HG03565 (cell line): ENCODE measurements at regions not wholly inside any gene's neighbourhood (a gene's known extent, or its start where the extent isn't known, plus 50 kb on each side); places are given as distances from the start of the nearest gene placed in this dataset.
"Not testable (repeated sequence)": the region's sequence is repeated elsewhere in the genome, so short reads cannot be mapped to it uniquely, and the experiment has no call there.

Source experiments
- ATAC-seq: cut with Tn5 transposase; IDR thresholded peaks from one replicate; pipeline ENCODE4 v1.9.1; 2021; ENCODE audit warnings: mild to moderate bottlenecking, moderate library complexity; ENCODE audit not compliant: unreplicated experiment

DNA sequence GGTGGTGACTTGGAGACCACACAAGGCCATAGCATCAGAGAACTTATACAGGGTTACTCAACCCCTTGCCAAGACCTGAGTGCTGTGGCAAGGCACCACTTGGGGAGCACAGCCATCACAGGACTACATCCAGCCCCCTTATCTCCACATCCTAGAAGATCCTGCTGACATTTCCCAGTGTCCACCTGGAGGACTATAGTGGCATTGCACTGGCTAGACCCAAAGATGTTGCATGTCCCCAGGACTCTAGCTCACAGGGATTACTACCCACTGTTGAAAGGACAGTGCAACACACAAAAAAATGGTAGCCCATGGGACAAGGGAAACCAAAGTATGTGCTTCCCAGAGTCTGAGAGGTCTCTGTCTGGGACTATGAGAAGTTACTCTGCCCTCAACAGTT lies 411.1 kb upstream of the NUDT12 start:
- ATAC-seq: no peak

DNA sequence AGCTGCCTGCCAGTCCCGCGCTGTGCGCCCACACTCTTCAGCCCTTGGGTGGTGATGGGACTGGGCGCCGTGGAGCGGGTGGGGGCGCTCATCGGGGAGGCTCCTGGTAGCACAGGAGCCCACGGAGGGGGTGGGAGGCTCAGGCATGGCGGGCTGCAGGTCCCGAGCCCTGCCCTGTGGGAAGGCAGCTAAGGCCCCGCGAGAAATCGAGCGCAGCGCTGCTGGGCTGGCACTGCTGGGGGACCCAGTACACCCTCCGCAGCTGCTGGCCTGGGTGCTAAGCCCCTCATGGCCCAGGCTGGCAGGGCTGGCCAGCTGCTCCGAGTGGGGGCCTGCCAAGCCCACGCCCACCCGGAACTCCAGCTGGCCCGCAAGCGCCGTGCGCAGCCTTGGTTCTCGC lies 403.7 kb upstream of the NUDT12 start:
- ATAC-seq: not testable (repeated sequence)

DNA sequence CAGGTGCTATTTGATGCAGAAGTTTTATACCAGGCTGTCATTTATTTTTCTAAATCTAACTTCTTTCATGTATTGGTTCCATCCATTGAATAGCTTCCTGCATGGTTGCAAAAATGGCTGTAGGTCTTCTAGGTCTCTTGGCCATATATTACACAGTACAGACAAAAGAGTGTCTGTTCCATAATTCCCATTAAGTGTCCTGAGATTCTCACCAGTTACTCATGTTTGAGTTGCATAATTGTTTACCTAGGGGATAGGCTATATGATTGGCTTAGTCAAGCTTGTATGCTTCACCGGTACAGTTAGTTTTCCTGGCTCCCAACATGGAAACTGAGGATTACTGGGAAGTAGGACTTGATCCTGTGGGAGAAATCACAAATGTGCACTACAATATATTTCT lies 399.4 kb upstream of the NUDT12 start:
- no peak for ATAC-seq

DNA sequence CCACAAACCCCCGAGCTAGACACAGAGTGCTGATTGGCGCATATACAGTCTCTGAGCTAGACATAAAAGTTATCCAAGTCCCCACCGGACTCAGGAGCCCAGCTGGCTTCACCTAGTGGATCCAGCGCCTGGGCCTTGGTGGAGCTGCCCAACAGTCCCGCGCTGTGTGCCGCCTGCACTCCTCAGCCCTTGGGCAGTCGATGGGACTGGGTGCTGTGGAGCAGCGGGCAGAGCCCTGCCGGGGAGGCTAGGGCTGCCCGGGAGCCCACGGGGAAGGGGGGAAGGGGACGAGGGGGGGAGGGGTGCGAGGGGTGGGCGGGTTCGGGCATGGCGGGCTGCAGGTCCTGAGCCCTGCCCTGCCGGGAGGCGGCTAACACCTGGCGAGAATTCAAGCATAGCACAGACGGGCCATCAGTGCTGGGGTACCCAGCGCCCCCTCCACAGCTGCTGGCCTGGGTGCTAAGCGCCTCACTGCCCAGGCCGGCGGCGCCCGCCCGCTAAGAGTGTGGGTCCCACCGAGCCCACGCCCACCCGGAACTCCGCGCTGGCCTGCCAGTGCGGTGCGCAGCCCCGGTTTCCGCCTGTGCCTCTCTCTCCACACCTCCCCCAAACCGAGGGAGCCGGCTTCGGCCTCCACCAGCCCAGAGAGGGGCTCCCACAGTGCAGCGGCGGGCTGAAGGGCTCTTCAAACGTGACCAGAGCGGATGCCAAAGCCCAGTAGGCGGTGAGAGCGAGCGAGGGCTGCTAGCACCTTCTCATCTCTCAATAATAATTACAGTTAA lies 391.2 kb upstream of the NUDT12 start:
- ATAC-seq: no peak

DNA sequence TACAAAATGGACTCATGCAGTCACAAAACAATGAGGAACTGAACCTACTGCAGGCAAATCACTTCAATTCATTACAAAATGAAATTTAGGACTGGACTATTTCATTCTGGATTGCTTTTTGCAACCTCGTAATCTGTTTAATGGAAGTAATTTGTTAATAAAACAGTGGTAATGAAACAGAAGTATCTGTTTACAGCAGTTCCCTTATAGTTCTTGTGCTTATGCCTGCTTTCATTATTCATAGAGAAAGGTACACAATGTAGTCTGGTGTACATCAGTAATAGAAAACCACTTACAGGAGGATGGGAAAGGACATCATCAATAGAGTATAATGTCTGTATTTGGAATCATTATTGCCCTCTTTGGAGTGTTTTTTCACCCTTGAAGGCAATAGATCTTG lies 389.2 kb upstream of the NUDT12 start:
- no peak for ATAC-seq

DNA sequence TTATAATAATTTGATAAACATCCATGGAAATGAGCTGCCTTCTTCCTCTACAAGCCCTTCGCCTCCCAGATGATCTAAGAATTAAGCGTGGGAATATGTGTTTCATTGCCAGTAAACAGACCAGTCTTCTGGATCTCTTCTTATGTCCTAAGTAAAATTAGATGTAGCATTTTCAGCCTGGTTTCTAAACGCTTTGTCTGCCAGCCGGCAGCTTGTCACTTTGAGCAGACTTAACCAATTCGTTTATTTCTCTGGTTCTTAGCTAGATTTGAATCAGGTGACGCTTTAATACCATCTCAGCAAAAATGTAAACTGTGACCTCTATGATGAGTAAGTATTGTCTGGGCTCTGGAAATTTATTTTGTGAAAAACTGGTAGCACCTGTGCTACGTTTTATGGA lies 380.6 kb upstream of the NUDT12 start:
- no peak for ATAC-seq

DNA sequence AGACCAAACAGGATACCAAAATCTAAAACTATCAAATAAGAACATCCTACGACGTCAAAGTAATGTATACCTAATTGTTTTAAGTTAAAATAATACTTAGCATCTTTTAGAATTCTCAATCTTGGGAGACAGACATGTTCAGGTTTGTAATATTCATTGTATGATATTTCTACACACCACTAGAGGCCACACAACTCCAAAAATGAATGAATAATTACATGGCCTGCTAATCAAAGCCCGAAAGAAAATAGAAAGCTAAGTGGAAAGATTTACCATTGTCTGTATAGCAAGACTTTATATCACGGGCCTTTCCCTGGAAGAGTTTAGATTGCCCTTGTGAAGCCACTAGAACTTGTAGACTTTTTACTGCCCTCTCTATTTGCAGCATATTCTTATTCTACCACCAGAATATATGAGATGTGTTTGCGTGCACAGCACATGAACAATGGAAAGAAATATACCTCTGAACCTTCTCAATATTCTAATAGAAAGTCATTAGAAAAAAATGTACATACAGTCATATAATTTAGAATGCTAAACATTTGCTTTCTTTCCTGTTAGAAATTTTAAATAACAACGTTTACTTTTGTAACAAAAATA lies 380.1 kb upstream of the NUDT12 start:
- ATAC-seq: no peak

DNA sequence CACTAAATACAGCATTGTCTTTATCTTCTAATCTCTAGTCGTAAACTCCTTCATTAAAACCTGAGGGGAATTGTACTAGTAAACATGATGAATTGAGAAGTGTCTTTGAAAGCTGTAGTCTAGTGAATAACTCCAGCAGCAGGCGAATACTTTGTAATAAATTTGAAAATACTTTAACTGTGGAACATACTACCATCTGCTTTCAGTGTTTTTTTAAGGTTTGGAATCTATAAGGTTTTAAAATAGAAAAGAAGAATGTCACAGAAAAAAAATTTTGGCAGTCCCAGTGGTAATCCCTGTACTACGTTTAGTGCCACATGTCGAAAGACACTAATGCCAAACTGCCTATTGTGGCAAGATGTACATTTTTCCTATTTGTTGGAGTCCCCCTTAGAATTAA lies 379.0 kb upstream of the NUDT12 start:
- no peak for ATAC-seq

DNA sequence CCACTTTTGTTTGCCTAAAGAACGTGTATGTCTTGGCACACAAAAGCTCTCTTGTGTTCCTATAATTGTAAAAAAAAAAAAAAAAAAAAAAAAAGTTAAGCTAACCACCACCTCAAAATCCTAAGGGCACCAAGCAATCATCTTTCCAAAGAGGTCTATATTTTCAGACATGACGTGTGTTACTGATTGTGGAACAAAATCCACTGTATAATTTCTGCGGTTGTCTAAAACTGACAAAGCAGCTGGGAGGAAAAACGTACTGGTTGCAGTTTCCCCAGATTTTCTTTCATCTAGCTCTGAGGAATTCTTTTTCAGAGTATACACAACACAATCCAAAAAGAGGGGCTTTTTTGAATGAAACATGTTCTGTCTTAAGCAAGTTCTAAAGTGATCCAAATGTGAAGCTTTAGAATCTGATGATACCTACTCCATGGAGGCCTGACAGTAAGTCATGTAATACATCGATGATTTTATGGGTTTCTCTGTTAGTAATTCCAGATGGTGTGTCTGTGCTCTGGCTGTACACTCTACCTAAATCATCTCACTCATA lies 375.6 kb upstream of the NUDT12 start:
- ATAC-seq: no peak

DNA sequence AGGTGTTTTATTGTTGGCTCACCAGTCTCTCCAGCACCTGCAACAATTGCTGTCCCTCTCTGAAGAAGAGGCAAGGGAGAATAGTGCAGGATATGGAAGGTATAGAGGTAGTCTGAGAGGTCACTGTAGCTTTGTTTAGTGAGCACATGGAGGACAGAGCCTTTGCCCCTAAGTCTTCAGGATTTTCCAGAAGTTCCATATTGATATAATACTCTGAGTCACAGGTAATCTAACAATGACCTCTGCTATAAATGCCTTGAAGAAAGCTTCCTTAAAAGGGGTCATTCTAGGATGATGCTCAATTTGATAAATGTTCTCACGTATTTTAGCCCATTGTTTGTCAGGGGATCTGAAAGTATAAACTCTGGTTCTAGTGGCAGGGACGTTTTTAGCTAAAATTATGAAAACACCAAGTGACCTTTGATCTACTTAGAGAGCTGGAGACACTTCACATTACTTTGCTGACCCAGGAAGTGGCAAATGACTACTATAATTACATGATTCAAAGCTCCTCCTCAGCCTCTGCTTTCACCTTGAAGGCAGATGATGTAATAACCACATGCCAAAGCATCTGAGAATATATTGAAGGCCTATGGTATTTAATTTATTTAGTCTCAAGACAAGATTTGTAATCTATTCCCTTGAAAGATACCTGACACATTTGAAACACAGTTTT lies 366.9 kb upstream of the NUDT12 start:
- ATAC-seq: peak; percentile 34

DNA sequence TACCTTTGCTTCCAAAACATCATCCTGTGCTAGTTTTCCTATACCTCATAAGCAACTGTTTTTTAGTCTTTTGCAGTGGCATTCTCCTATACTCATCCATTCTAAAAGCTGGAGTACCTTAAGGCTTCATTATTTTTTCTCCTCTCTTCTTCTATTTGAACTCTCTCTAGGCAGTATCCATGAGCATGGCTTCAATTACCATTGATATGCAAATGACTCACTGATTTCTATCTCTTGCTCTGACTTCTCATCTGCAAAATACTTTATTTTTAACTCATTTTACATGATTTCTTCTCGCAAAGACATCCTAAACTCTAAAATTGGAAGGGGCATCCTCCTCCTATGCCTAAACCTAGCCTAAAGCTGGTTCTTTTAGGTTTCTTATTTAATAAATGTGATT lies 365.1 kb upstream of the NUDT12 start:
- no peak for ATAC-seq

DNA sequence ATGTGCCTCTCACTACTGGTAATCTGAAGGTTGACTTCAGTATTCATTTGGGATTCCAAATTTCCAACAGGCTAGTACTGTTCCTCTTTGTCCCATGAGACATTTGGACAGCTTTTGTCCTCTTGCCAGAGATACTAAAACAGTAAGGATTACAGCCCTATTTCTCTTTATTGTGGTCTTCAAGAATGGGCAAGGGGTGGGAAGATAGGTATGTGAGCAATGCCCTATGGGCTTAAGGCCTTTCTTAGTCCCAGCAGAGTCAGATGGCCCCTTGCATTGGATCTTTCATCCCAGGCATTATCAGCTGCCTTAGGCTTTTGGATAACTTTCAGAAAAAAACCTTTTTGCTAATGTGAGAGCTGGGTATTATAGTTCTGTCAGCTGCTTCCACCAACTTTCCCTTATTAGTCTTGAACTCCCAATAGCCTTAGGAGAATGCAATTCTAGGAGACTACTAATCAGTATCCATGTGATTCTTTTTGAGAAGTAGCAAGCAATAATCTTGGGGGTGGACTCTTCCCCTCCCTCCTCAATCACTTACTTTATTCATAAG lies 361.1 kb upstream of the NUDT12 start:
- no peak for ATAC-seq

DNA sequence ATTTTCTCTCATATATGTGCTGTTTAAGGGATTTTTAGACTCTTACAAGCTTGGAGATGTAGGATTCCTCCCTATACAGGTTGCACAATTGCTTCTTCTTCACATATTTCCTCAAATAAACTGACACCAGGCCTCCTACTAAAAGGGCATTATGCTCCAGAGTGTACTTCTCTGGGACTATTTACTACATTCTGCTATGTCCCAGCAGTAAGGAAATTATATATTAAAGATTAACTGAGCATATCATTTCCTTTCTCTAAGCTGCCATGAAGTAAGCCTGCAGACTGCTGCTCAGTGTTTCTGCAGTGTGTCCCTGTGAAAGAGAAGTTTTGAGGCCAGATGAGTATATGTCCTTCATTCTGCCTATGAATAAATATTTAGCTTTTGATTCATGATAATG lies 356.9 kb upstream of the NUDT12 start:
- no peak for ATAC-seq

DNA sequence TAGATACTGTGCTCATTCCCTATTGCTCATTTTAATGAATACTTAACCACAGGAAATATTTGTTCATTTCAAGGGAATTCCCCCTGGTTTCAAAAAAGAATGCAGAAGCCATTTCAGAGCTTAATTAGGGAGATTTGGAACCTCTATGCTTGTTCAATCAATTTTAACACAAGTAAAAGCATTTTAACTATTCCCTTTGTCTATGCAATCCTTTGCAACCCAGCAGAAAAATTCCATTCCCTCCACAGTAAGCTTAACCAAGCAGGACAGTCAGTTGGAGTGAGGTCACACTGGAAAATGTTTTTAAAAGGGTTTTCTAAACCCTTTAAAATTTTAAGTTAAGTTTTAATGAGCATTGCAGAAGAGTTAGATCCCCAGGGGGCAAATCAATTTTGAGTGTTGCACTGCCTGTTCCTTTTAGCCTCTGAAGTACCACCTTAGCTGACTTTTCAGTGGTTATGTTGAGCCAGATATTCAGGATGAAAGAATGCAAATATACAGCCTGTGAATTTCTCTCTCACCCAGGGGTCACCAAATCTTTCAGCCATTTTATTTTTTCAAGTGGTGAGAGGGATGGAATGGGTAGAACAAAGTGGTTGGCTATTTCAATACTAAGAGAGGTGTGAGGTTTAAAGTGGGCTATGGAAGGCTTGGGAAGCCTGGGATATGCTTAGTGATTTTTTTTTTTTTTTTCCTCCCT lies 356.2 kb upstream of the NUDT12 start:
- ATAC-seq: no peak

DNA sequence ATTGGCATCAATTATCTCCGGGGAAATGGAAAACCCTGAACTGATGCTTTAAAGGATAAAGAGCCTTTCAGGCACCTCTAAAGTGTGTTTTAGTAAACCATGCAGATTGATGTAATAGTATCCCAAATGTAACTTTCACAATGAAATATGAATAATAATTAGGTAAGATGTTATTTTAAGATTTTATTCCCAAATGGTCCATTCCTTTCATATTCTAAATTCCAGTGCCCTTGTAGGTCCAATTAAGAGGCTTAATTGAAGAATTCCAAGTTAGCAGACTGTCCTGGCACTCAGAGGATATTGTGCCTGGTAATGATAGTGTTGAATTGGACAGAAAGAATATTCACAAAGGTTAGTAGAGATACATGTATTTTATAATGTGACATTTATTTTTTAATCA lies 352.5 kb upstream of the NUDT12 start:
- ATAC-seq: no peak

DNA sequence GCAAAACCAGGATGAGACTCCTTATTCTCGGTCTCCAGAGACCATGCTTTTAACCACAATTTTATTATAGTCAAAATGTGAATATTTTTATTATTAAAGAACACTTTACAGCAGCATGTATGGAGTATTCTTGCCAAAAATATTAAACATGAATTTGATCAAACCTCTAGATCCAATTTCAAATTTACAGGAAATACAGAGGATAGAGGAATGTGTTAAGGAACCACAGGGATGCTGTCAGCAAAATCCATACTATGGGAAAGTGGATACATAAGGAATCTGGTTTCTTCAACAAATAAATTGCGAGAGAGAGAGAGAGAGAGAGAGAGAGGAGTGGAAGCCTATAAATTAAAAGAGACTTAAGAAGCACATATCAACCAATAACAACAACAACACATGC lies 348.2 kb upstream of the NUDT12 start:
- no peak for ATAC-seq

DNA sequence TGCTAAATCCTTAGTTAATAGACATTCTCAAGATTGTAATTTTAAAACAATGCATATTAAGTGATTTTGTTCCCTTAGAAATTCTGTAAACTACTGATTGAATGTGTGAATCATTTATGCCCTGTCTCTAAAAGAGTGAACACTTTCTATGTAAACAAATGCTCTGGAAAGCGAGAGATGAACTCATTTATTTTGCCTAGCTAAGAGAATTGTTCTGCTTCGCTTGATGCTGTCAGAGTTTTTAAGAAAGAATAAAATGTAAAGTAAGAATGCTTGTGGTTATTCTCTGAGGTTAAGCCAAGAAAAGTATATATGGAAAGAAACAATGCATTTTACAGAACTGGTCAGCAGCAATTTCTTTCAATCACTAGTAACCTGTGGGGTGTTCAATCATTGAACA lies 347.4 kb upstream of the NUDT12 start:
- no peak for ATAC-seq

DNA sequence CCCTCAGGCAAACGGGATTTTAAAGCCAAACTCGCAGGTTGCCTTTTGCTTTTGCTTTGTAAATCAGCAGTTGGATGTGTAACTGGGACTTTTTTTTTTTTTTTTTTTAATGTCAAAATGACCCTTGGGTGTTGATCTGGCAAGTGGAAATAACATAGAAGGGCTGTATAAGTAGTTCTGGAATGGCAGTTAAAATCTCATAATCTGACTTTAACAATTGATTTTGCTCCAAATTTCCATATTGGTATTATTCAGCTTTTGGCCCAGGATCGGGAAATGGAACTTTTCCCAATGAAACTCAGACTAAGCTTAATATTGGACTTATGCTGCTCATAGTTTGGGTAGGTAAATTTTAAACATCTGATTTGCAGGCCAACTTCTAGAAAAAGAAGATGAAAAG lies 346.8 kb upstream of the NUDT12 start:
- ATAC-seq: no peak

DNA sequence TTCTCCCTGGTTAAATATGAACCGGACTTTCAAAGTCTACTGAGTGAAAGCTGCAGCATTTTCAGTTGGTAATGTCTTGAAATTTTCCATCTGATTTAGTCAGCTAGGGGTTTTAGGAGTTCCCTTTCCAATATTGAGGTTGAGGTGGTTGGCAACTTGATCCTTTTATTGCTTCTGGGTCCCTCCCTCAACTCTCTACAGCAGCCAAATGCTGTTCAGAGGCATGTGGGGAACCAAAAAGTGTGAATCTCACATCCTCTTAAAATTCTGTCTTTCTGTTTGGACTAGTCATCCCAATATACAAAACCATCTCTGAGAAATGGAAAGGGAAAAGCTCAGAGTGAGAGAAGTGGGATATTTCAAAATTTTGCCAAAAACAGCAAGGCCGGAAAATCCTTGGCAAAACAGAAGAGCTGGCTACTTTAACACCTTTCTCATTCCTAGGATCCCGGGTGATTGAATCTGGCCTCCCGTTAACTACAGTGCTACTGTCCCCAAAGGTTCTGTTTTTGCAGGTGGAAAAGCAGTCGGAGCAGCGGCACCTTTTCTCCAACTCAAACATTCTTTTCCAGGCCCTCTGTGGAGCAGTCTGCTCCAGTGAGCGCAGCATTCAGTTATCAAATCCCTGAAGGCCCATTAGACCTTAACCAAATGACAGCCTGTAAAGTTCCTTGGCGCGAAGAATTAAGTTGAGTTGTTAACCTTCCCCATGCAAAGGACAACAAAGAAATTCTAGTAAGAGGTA lies 345.9 kb upstream of the NUDT12 start:
- ATAC-seq: no peak

DNA sequence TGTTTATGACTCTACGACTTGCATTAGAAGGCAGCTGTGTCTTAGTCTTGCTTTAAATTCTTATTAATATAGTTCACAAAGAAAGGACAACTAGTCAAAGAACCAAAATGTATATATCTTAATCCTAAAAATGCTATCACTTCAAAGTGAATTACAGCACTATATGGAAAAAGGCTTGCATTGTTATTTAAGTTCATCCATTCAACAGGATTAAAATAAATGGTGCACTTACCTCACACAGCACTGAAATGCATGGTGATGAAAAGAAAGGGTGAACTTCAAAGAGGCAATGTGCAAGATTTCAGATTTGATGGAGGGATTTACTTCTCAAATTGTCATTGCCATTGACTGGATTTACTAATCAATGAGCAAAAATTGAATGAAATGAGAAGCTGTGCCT lies 344.4 kb upstream of the NUDT12 start:
- ATAC-seq: no peak
